RWPE1 (cell line): ENCODE measurements at regions not wholly inside any gene's neighbourhood (a gene's known extent, or its start where the extent isn't known, plus 50 kb on each side); places are given as distances from the start of the nearest gene placed in this dataset.

Experiments used
- CTCF ChIA-PET: fragments of 350-600 bp; sonication (Branson Sonifier 250); formaldehyde crosslinking; extraction: SDS; loops from one replicate; lab custom pipeline; 2021; lab: Yijun Ruan, JAX
- POLR2A ChIA-PET: fragments of 400-600 bp; formaldehyde crosslinking; extraction: SDS; loops from one replicate; lab custom pipeline; 2020; ENCODE audit warnings: antibody characterized with exemption; ENCODE audit not compliant: low non-redundant PET; lab: Yijun Ruan, JAX
- DNase-seq: peaks from one replicate; pipeline ENCODE4 v3.0.0; 2012; ENCODE audit warnings: low spot score
- H3K27ac ChIP-seq: fragments of 450-650 bp; 2 replicates; pipeline ENCODE4 v1.5.1; 2017
- TF ChIP-seq, protein P1 (sequence below): fragments of 450-650 bp; conservative IDR thresholded peaks from 2 replicates; pipeline ENCODE4 v1.5.1; 2017; ENCODE audit warnings: low read depth, mild to moderate bottlenecking

DNA sequence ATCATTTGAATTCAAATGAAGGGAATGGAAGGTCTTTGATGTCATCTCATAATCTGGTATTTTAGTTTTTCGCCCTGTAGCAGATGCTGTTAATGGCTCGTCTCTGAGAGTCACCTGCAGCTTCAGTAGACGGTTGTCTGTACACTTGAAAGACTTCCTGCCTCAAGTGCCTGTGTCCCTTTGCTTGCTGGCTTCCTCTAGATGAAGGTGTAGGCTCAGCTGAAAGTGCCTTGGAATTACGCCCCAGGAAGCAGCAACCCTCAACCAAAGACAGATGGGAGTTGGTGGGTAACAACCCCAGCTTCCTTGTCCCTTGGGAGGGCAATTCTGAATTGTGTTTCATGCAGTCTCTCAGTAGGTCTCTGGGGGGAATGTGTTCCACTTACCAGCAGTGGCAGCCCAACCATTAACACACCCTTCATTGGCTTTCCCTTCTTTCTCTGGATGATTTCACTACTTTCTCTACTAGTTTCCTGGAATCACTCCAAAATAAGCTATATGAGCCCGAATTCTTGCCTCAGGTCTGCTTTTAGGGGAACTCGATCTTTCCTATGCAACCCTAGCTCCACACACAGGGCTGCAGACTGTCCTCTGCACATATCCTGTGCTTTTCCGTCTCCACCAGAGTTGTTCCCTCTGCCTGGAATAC lies 395.6 kb downstream of the DMAC1 start:
- DNase-seq, result no peak
- POLR2A ChIA-PET, result no interaction called here
- CTCF ChIA-PET, result no interaction called here
- H3K27ac ChIP-seq, result no peak overlapping the region
- TF ChIP-seq, protein P1, sequence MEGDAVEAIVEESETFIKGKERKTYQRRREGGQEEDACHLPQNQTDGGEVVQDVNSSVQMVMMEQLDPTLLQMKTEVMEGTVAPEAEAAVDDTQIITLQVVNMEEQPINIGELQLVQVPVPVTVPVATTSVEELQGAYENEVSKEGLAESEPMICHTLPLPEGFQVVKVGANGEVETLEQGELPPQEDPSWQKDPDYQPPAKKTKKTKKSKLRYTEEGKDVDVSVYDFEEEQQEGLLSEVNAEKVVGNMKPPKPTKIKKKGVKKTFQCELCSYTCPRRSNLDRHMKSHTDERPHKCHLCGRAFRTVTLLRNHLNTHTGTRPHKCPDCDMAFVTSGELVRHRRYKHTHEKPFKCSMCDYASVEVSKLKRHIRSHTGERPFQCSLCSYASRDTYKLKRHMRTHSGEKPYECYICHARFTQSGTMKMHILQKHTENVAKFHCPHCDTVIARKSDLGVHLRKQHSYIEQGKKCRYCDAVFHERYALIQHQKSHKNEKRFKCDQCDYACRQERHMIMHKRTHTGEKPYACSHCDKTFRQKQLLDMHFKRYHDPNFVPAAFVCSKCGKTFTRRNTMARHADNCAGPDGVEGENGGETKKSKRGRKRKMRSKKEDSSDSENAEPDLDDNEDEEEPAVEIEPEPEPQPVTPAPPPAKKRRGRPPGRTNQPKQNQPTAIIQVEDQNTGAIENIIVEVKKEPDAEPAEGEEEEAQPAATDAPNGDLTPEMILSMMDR, result no peak

DNA sequence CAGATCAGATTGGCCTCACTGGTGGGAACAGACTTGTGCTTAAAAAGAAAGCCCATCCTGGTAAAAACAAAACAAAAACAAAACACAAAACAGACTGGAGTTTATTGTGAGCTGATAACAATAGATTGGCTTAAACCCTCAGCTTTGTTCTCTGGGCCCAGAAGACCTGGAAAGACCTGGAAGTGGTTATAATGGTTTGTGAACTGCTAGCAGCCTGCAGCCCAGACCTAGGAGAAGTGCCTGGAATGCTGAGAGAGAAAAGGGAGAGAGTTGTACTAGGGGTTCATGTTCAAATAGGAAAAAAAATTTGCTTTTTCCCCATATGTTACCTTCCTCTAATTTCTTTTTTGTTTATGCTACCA lies 396.6 kb downstream of the DMAC1 start:
- no peak for DNase-seq
- TF ChIP-seq, protein P1, result no peak
- ChIA-PET CTCF (no interaction called here), POLR2A (no interaction called here)
- no peak overlapping the region for H3K27ac ChIP-seq

- POLR2A ChIA-PET, result no interaction called here
- no peak for DNase-seq
- CTCF ChIA-PET, result no interaction called here
- H3K27ac ChIP-seq, result no peak overlapping the region
- TF ChIP-seq, protein P1, result no peak
Measured at GRCh38 chr9:7402334-7403027, 397.1 kb downstream of the DMAC1 start.

GRCh38 chr9:7401116-7401515 lies 398.5 kb downstream of the DMAC1 start:
- H3K27ac ChIP-seq, result no peak overlapping the region
- ChIA-PET POLR2A (interaction anchor here (0.6 kb wide), 1 partner anchor 10 kb away, joined by 3 read pairs; no protein-coding TSS in a partner anchor), CTCF (no interaction called here)
- TF ChIP-seq, protein P1, result no peak
- DNase-seq, result no peak

DNA sequence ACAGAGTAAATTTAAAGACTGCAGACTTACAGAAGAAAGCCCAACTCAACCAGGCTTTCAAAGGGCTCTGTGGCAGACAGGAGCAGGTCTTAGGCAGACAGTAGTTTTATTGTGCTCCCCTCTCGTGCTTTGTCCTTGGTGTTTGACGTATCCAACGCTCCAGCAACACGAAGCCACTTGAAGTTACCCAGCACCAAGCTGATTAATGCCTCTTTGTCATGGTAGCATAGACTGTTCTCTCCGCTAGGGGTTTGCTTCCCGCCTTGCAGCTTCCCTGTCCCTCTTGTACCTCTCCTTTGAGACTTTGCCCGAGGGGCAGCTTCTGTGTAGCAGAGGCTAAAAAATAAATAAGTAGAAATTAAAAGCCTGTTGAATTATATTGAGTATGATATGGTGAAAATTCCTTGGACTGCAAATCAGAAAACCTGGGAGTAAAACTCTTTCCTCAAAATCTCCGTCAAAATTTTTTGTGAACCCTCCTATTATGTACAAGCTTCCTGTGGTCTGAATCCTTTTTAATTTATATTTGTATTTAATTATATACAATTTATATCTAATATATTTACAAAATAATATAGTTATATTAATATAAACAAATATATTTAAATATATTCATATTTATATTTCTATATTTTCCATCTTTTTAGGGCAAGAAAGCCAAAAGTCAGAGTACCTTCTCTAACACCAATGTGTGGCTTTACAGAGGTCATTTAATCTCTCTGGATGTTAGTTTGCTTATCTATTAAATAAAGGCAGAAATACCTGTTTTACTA lies 405.4 kb downstream of the DMAC1 start:
- H3K27ac ChIP-seq, result no peak overlapping the region
- ChIA-PET CTCF (no interaction called here), POLR2A (no interaction called here)
- DNase-seq, result no peak
- TF ChIP-seq, protein P1, result no peak

- ChIA-PET CTCF (no interaction called here), POLR2A (no interaction called here)
- TF ChIP-seq, protein P1, result no peak
- H3K27ac ChIP-seq, result no peak overlapping the region
- DNase-seq, result no peak
Measured at GRCh38 chr9:7392148-7392547, 407.4 kb downstream of the DMAC1 start.
